ENCODE measurements at regions not wholly inside any gene's neighbourhood (a gene's known extent, or its start where the extent isn't known, plus 50 kb on each side); places are given as distances from the start of the nearest gene placed in this dataset.

GRCh38 chr7:26022982-26023381, 129.0 kb upstream of the NFE2L3 start:
- Histone ChIP-seq H3K9me3 (no peaks in the 10 kb centered on the region), H3K4me3 (no peak overlapping the region), H3K27me3 (no peaks in the 10 kb centered on the region), H3K4me1 (no peaks in the 10 kb centered on the region), H3K27ac (no peak overlapping the region), H3K36me3 (ENCODE audit: low read depth, missing control alignments) (no peaks in the 10 kb centered on the region)
- 73 to 81% methylated on average over 3 of the region's 3 CpGs for WGBS, 2 donors
- intact Hi-C loops (cut with DNase I; ENCODE audit: low total_unique reads), result no loop called here
- DNase-seq, result no peak
- TF ChIP-seq CTCF (IDR thresholded peaks at IDR 0.05) (no peak), POLR2A (IDR thresholded peaks at IDR 0.05) (no peak)

- Histone ChIP-seq H3K27me3 (no peaks in the 10 kb centered on the region), H3K4me3 (no peak overlapping the region), H3K36me3 (ENCODE audit: low read depth, missing control alignments) (no peaks in the 10 kb centered on the region), H3K4me1 (no peaks in the 10 kb centered on the region), H3K9me3 (no peaks in the 10 kb centered on the region), H3K27ac (no peak overlapping the region)
- TF ChIP-seq CTCF (IDR thresholded peaks at IDR 0.05) (no peak), POLR2A (IDR thresholded peaks at IDR 0.05) (no peak)
- DNase-seq, result no peak
- 93 to 95% methylated on average over 3 of the region's 3 CpGs for WGBS, 2 donors
- intact Hi-C loops (cut with DNase I; ENCODE audit: low total_unique reads), result no loop called here
Measured at GRCh38 chr7:26029911-26030310, 122.1 kb upstream of the NFE2L3 start.

GRCh38 chr7:26034391-26034790, 117.6 kb upstream of the NFE2L3 start:
- WGBS, 2 donors, result 61 to 82% methylated on average over 3 of the region's 3 CpGs
- intact Hi-C loops (cut with DNase I; ENCODE audit: low total_unique reads), result no loop called here
- TF ChIP-seq POLR2A (IDR thresholded peaks at IDR 0.05), result no peak
- no peak for TF ChIP-seq CTCF (IDR thresholded peaks at IDR 0.05)

GRCh38 chr7:26035552-26035951, 116.4 kb upstream of the NFE2L3 start:
- H3K4me3 ChIP-seq, result no peak overlapping the region
- intact Hi-C loops (cut with DNase I; ENCODE audit: low total_unique reads), result no loop called here
- no peak overlapping the region for H3K27ac ChIP-seq
- no peaks in the 10 kb centered on the region for H3K27me3 ChIP-seq
- no peak for TF ChIP-seq POLR2A (IDR thresholded peaks at IDR 0.05)
- no peak for TF ChIP-seq CTCF (IDR thresholded peaks at IDR 0.05)
- no peak for DNase-seq
- H3K36me3 ChIP-seq (ENCODE audit: low read depth, missing control alignments), result no peaks in the 10 kb centered on the region
- H3K9me3 ChIP-seq, result no peaks in the 10 kb centered on the region
- no peaks in the 10 kb centered on the region for H3K4me1 ChIP-seq

More at GRCh38 chr7:26034391-26034790, 117.6 kb upstream of the NFE2L3 start:
- Histone ChIP-seq H3K4me1 (no peaks in the 10 kb centered on the region), H3K36me3 (ENCODE audit: low read depth, missing control alignments) (no peaks in the 10 kb centered on the region), H3K27me3 (no peaks in the 10 kb centered on the region), H3K4me3 (no peak overlapping the region), H3K27ac (no peak overlapping the region), H3K9me3 (no peaks in the 10 kb centered on the region)
- no peak for DNase-seq

GRCh38 chr7:26036092-26036491, 115.9 kb upstream of the NFE2L3 start:
- intact Hi-C loops (cut with DNase I; ENCODE audit: low total_unique reads), result no loop called here
- Histone ChIP-seq H3K9me3 (no peaks in the 10 kb centered on the region), H3K4me3 (no peak overlapping the region), H3K27ac (no peak overlapping the region), H3K36me3 (ENCODE audit: low read depth, missing control alignments) (no peaks in the 10 kb centered on the region), H3K4me1 (no peaks in the 10 kb centered on the region), H3K27me3 (no peaks in the 10 kb centered on the region)
- TF ChIP-seq POLR2A (IDR thresholded peaks at IDR 0.05) (no peak), CTCF (IDR thresholded peaks at IDR 0.05) (no peak)
- no peak for DNase-seq
- 92 to 93% methylated on average over 1 of the region's 1 CpG for WGBS, 2 donors

Data from testis (tissue), 2 donors.